ENCODE measurements at regions not wholly inside any gene's neighbourhood (a gene's known extent, or its start where the extent isn't known, plus 50 kb on each side); places are given as distances from the start of the nearest gene placed in this dataset.

GRCh38 chr6:100307561-100307960 lies 157.2 kb downstream of the SIM1 start:
- intact Hi-C loops (cut with micrococcal nuclease; ENCODE audit: unreplicated experiment) = no loop called here
- Mint-ChIP-seq H3K27me3 (ENCODE audit: insufficient read depth, unreplicated experiment) (no peaks in the 10 kb centered on the region), H3K9me3 (ENCODE audit: unreplicated experiment) (no peaks in the 10 kb centered on the region), H3K4me1 (ENCODE audit: low read depth, unreplicated experiment) (no peaks in the 10 kb centered on the region), H3K4me3 (ENCODE audit: unreplicated experiment) (no peak overlapping the region), H3K36me3 (ENCODE audit: insufficient read depth, unreplicated experiment) (no peaks in the 10 kb centered on the region), H3K27ac (ENCODE audit: unreplicated experiment) (no peak overlapping the region)
- CTCF ChIA-PET = no interaction called here
- TF ChIP-seq CTCF (IDR thresholded peaks at IDR 0.05; ENCODE audit: insufficient read depth in 1 of 2, low read depth in 1 of 2, low read length in 1 of 2, severe bottlenecking in 1 of 2, unreplicated experiment in 1 of 2) = no peak
- Histone ChIP-seq H3K4me3 (ENCODE audit: low read depth, low read length) (no peak overlapping the region), H3K36me3 (ENCODE audit: control insufficient read depth, insufficient read depth, low read length) (no peaks in the 10 kb centered on the region), H3K9me3 (no peaks in the 10 kb centered on the region), H3K27me3 (replicated peaks; ENCODE audit: control insufficient read depth, insufficient read depth, low read length) (no peaks in the 10 kb centered on the region), H3K4me1 (0 out of 2 replicates have a peak, but pooled peaks cover 5% of the 10 kb centered on the region)
- POLR2A ChIA-PET = no interaction called here
- no TSS peak for BruUV-seq (replicated peaks)
- DNase-seq = no peak

- Mint-ChIP-seq H3K4me1 (ENCODE audit: low read depth, unreplicated experiment) (no peaks in the 10 kb centered on the region), H3K27me3 (ENCODE audit: insufficient read depth, unreplicated experiment) (no peaks in the 10 kb centered on the region), H3K4me3 (ENCODE audit: unreplicated experiment) (no peak overlapping the region), H3K36me3 (ENCODE audit: insufficient read depth, unreplicated experiment) (no peaks in the 10 kb centered on the region), H3K27ac (ENCODE audit: unreplicated experiment) (no peak overlapping the region), H3K9me3 (ENCODE audit: unreplicated experiment) (no peaks in the 10 kb centered on the region)
- intact Hi-C loops (cut with micrococcal nuclease; ENCODE audit: unreplicated experiment) = no loop called here
- ChIA-PET CTCF (no interaction called here), POLR2A (no interaction called here)
- BruUV-seq (replicated peaks) = no TSS peak
- Histone ChIP-seq H3K4me3 (ENCODE audit: low read depth, low read length) (no peak overlapping the region), H3K9me3 (no peaks in the 10 kb centered on the region), H3K27me3 (replicated peaks; ENCODE audit: control insufficient read depth, insufficient read depth, low read length) (no peaks in the 10 kb centered on the region), H3K36me3 (ENCODE audit: control insufficient read depth, insufficient read depth, low read length) (no peaks in the 10 kb centered on the region), H3K4me1 (peaks cover 6% of the 10 kb centered on the region; the same call in 1 of the 2 replicates)
- no peak for TF ChIP-seq CTCF (IDR thresholded peaks at IDR 0.05; ENCODE audit: insufficient read depth in 1 of 2, low read depth in 1 of 2, low read length in 1 of 2, severe bottlenecking in 1 of 2, unreplicated experiment in 1 of 2)
- DNase-seq = no peak
Observed at GRCh38 chr6:100305209-100305869, 159.4 kb downstream of the SIM1 start.

- no peak for TF ChIP-seq CTCF (IDR thresholded peaks at IDR 0.05; ENCODE audit: insufficient read depth in 1 of 2, low read depth in 1 of 2, low read length in 1 of 2, severe bottlenecking in 1 of 2, unreplicated experiment in 1 of 2)
- Mint-ChIP-seq H3K4me3 (ENCODE audit: unreplicated experiment) (no peak overlapping the region), H3K27me3 (ENCODE audit: insufficient read depth, unreplicated experiment) (no peaks in the 10 kb centered on the region), H3K9me3 (ENCODE audit: unreplicated experiment) (no peaks in the 10 kb centered on the region), H3K27ac (ENCODE audit: unreplicated experiment) (no peak overlapping the region), H3K36me3 (ENCODE audit: insufficient read depth, unreplicated experiment) (no peaks in the 10 kb centered on the region), H3K4me1 (ENCODE audit: low read depth, unreplicated experiment) (no peaks in the 10 kb centered on the region)
- no peaks in the 10 kb centered on the region for H3K36me3 ChIP-seq (ENCODE audit: control insufficient read depth, insufficient read depth, low read length)
- ChIA-PET CTCF (interaction anchor here (0.7 kb wide), 1 partner anchor 60 kb away, joined by 3 read pairs; no protein-coding TSS in a partner anchor), POLR2A (no interaction called here)
- peaks cover 14% of the 10 kb centered on the region; the same call in 1 of the 2 replicates for H3K4me1 ChIP-seq
- no TSS peak for BruUV-seq (replicated peaks)
- H3K27me3 ChIP-seq (replicated peaks; ENCODE audit: control insufficient read depth, insufficient read depth, low read length) = no peaks in the 10 kb centered on the region
- DNase-seq = peak; percentile 17 to 64
- intact Hi-C loops (cut with micrococcal nuclease; ENCODE audit: unreplicated experiment) = no loop called here
- H3K4me3 ChIP-seq (ENCODE audit: low read depth, low read length) = no peak overlapping the region
- no peaks in the 10 kb centered on the region for H3K9me3 ChIP-seq
Observed at GRCh38 chr6:100304575-100304974, 160.1 kb downstream of the SIM1 start.
